Kidney (tissue), 13 donors: ENCODE measurements at regions not wholly inside any gene's neighbourhood (a gene's known extent, or its start where the extent isn't known, plus 50 kb on each side); places are given as distances from the start of the nearest gene placed in this dataset.

Experiments used
- DNase-seq, 5 donors: peaks; one replicate each; pipeline ENCODE4 v3.0.0-alpha.2; 2013 to 2020
- FAIRE-seq: peaks from 2 replicates; lab custom pipeline; 2012; peaks lifted over from hg19 to GRCh38; lab: Jason Lieb, UNC
- H3K27ac ChIP-seq, 2 donors: one replicate each; pipeline ENCODE4 v1.7.0; 2013; ENCODE audit warnings: low read depth in 2 of 2, low read length in 2 of 2, inconsistent platforms in 1 of 2
- H3K27me3 ChIP-seq: one replicate; pipeline ENCODE4 v1.7.1; 2013; ENCODE audit warnings: low read length, inconsistent platforms; ENCODE audit not compliant: control insufficient read depth, insufficient read depth
- H3K36me3 ChIP-seq, 3 donors: one replicate each; pipeline versions ENCODE4 v1.7.0 to v1.7.1; 2013; ENCODE audit warnings: low read length in 3 of 3, control low read depth in 1 of 3, inconsistent platforms in 1 of 3; ENCODE audit not compliant: insufficient read depth in 3 of 3, control insufficient read depth in 2 of 3
- H3K4me1 ChIP-seq, 3 donors: one replicate each; pipeline versions ENCODE4 v1.7.0 to v1.7.1; 2013; ENCODE audit warnings: low read length in 3 of 3, inconsistent platforms in 1 of 3, low read depth in 1 of 3; ENCODE audit not compliant: control insufficient read depth in 2 of 3, insufficient read depth in 2 of 3
- H3K4me3 ChIP-seq, 3 donors: one replicate each; pipeline versions ENCODE4 v1.7.0 to v1.8.1; 2013; ENCODE audit warnings: low read length in 3 of 3, control low read depth in 1 of 3, inconsistent platforms in 1 of 3
- H3K9ac ChIP-seq, 3 donors: one replicate each; pipeline versions ENCODE4 v1.7.0 to v1.7.1; 2013; ENCODE audit warnings: low read length in 3 of 3, control low read depth in 1 of 3, inconsistent platforms in 1 of 3
- H3K9me3 ChIP-seq, 3 donors: one replicate each; pipeline versions ENCODE4 v1.7.0 to v1.7.1; 2013; ENCODE audit warnings: low read length in 3 of 3, control low read depth in 1 of 3, inconsistent platforms in 1 of 3; ENCODE audit not compliant: control insufficient read depth in 2 of 3, insufficient read depth in 1 of 3
- CTCF ChIP-seq: IDR thresholded peaks from 3 replicates; pipeline ENCODE4 v1.5.1; 2012; ENCODE audit warnings: mild to moderate bottlenecking, moderate library complexity, borderline replicate concordance; ENCODE audit not compliant: insufficient read depth; ENCODE audit errors: extremely low read depth
- intact Hi-C: fragments of 100-400 bp; cut with DNase I; formaldehyde crosslinking; loops from one replicate; pipeline ENCODE4 v1.11.1; 2022
- donor health status: control.
- donor health status: control.
- donor health status: control.
- donor health status: control.
- donor health status: control.
- donor health status: DM: yes; HTN: yes; CAD: no.
- donor health status: Normal renal cell carcinoma (clear cell type).

- H3K9me3 ChIP-seq, result peaks cover 0 to 3% (median 0%) of the 10 kb centered on the region in 3 donors
- no peak for TF ChIP-seq CTCF
- no peaks in the 10 kb centered on the region for H3K4me1 ChIP-seq
- H3K27me3 ChIP-seq, result no peaks in the 10 kb centered on the region
- intact Hi-C loops, result no loop called here
- no peak for DNase-seq
- no peak for FAIRE-seq
- no peak overlapping the region for H3K27ac ChIP-seq
- no peak overlapping the region for H3K4me3 ChIP-seq
- H3K9ac ChIP-seq, result no peak overlapping the region
- H3K36me3 ChIP-seq, result no peaks in the 10 kb centered on the region
Measured at GRCh38 chr5:115419846-115420585, 123.6 kb upstream of the CCDC112 start.

GRCh38 chr5:115418788-115419187, 122.3 kb upstream of the CCDC112 start:
- H3K27me3 ChIP-seq, result no peaks in the 10 kb centered on the region
- intact Hi-C loops, result no loop called here
- no peak for FAIRE-seq
- no peak overlapping the region for H3K4me3 ChIP-seq
- no peaks in the 10 kb centered on the region for H3K4me1 ChIP-seq
- no peak for TF ChIP-seq CTCF
- no peaks in the 10 kb centered on the region for H3K36me3 ChIP-seq
- no peaks in the 10 kb centered on the region for H3K9me3 ChIP-seq
- DNase-seq, result no peak
- no peak overlapping the region for H3K27ac ChIP-seq
- no peak overlapping the region for H3K9ac ChIP-seq

GRCh38 chr5:115417076-115417475, 120.6 kb upstream of the CCDC112 start:
- Histone ChIP-seq H3K27ac (no peak overlapping the region), H3K9ac (no peak overlapping the region), H3K36me3 (no peaks in the 10 kb centered on the region), H3K27me3 (no peaks in the 10 kb centered on the region), H3K9me3 (no peaks in the 10 kb centered on the region), H3K4me3 (no peak overlapping the region), H3K4me1 (no peaks in the 10 kb centered on the region)
- FAIRE-seq, result no peak
- intact Hi-C loops, result no loop called here
- TF ChIP-seq CTCF, result no peak
- no peak for DNase-seq

- Histone ChIP-seq H3K27me3 (no peaks in the 10 kb centered on the region), H3K36me3 (no peaks in the 10 kb centered on the region), H3K9ac (no peak overlapping the region), H3K4me1 (no peaks in the 10 kb centered on the region), H3K4me3 (no peak overlapping the region), H3K27ac (no peak overlapping the region), H3K9me3 (no peaks in the 10 kb centered on the region)
- intact Hi-C loops, result no loop called here
- DNase-seq, result peak in 1 of 5 donors; percentile 68
- TF ChIP-seq CTCF, result no peak
- no peak for FAIRE-seq
Measured at GRCh38 chr5:115415143-115415491, 118.7 kb upstream of the CCDC112 start.
